ENCODE measurements at regions not wholly inside any gene's neighbourhood (a gene's known extent, or its start where the extent isn't known, plus 50 kb on each side); places are given as distances from the start of the nearest gene placed in this dataset.

- TF ChIP-seq TSHZ1 (CRISPR knock-in tag; IDR thresholded peaks at IDR 0.05) (no peak), SNRNP70 (optimal IDR thresholded peaks at IDR 0.05; ENCODE audit: low read depth, low read length) (no peak), NFXL1 (CRISPR knock-in tag; IDR thresholded peaks at IDR 0.05) (no peak), CXXC5 (CRISPR knock-in tag; IDR thresholded peaks at IDR 0.05) (peak; percentile 21; the same call in 1 of the 2 replicates), CREB5 (CRISPR knock-in tag; IDR thresholded peaks at IDR 0.05) (no peak), ZBTB26 (CRISPR knock-in tag; IDR thresholded peaks at IDR 0.05) (no peak), DMBX1 (CRISPR knock-in tag; IDR thresholded peaks at IDR 0.05; ENCODE audit: borderline replicate concordance) (no peak), ZNF830 (CRISPR knock-in tag; IDR thresholded peaks at IDR 0.05) (no peak), DNMT1 (IDR thresholded peaks at IDR 0.05) (no peak), NR2C2 (CRISPR knock-in tag; IDR thresholded peaks at IDR 0.05) (peak; percentile 58; the same call in 1 of the 2 replicates), NR2C2 (tag; IDR thresholded peaks at IDR 0.05) (peak; percentile 93), RFX1 (IDR thresholded peaks at IDR 0.05) (0 out of 2 replicates have a peak, but pooled peaks have one; percentile 23), GTF2E2 (tag; IDR thresholded peaks at IDR 0.05) (peak; percentile 76; the same call in 1 of the 2 replicates), SMARCA5 (IDR thresholded peaks at IDR 0.05) (no peak), ELF1 (tag; IDR thresholded peaks at IDR 0.05) (no peak), TAF7 (tag; IDR thresholded peaks at IDR 0.05) (no peak), RBM15 (IDR thresholded peaks at IDR 0.05; ENCODE audit: insufficient read depth, low read length) (no peak), POLR2A (conservative IDR thresholded peaks at IDR 0.05) (no peak), GATAD2B (IDR thresholded peaks at IDR 0.05; ENCODE audit: borderline replicate concordance) (no peak), ZNF398 (CRISPR knock-in tag; IDR thresholded peaks at IDR 0.05) (no peak), FOXP1 (CRISPR knock-in tag; IDR thresholded peaks at IDR 0.05) (no peak)
These were observed 145.7 kb upstream of the KLF7 start (continued) for GRCh38 chr2:207311316-207312005.

Data from K562 (cell line).